ENCODE measurements at regions not wholly inside any gene's neighbourhood (a gene's known extent, or its start where the extent isn't known, plus 50 kb on each side); places are given as distances from the start of the nearest gene placed in this dataset.
"Not testable (repeated sequence)": the region's sequence is repeated elsewhere in the genome, so short reads cannot be mapped to it uniquely, and the experiment has no call there.

- TF ChIP-seq, protein P1, sequence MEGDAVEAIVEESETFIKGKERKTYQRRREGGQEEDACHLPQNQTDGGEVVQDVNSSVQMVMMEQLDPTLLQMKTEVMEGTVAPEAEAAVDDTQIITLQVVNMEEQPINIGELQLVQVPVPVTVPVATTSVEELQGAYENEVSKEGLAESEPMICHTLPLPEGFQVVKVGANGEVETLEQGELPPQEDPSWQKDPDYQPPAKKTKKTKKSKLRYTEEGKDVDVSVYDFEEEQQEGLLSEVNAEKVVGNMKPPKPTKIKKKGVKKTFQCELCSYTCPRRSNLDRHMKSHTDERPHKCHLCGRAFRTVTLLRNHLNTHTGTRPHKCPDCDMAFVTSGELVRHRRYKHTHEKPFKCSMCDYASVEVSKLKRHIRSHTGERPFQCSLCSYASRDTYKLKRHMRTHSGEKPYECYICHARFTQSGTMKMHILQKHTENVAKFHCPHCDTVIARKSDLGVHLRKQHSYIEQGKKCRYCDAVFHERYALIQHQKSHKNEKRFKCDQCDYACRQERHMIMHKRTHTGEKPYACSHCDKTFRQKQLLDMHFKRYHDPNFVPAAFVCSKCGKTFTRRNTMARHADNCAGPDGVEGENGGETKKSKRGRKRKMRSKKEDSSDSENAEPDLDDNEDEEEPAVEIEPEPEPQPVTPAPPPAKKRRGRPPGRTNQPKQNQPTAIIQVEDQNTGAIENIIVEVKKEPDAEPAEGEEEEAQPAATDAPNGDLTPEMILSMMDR (IDR thresholded peaks at IDR 0.05; ENCODE audit: poor library complexity, severe bottlenecking), result not testable (repeated sequence)
- not testable (repeated sequence) for TF ChIP-seq EZH2 (IDR thresholded peaks at IDR 0.05; ENCODE audit: borderline replicate concordance, insufficient read depth, low read length, poor library complexity, severe bottlenecking); SMC3 (conservative IDR thresholded peaks at IDR 0.05; ENCODE audit: poor library complexity)
Observed at GRCh38 chr1:30651395-30651794, 72.0 kb downstream of the MATN1 start.

All from neural cell (in vitro differentiated cells).